A172 (cell line): ENCODE measurements at regions not wholly inside any gene's neighbourhood (a gene's known extent, or its start where the extent isn't known, plus 50 kb on each side); places are given as distances from the start of the nearest gene placed in this dataset.
A peak's percentile ranks its signal among the peaks of the same experiment; 100 is the strongest.

Source experiments
- DNase-seq: peaks from one replicate; pipeline ENCODE4 v3.0.0-alpha.2; 2015; ENCODE audit warnings: low spot score

- no peak for DNase-seq
Observed at GRCh38 chr3:6568999-6569493, 291.9 kb upstream of the GRM7 start.

- no peak for DNase-seq
Observed at GRCh38 chr3:6571448-6571847, 289.5 kb upstream of the GRM7 start.

GRCh38 chr3:6577584-6577983, 283.3 kb upstream of the GRM7 start:
- DNase-seq = no peak

- no peak for DNase-seq
Observed at GRCh38 chr3:6578526-6578925, 282.4 kb upstream of the GRM7 start.

GRCh38 chr3:6580808-6581207, 280.1 kb upstream of the GRM7 start:
- no peak for DNase-seq

GRCh38 chr3:6585360-6585759, 275.6 kb upstream of the GRM7 start:
- DNase-seq = no peak

GRCh38 chr3:6600237-6600636, 260.7 kb upstream of the GRM7 start:
- DNase-seq = no peak

GRCh38 chr3:6601374-6601773, 259.5 kb upstream of the GRM7 start:
- DNase-seq = no peak

- DNase-seq = no peak
Observed at GRCh38 chr3:6602329-6602728, 258.6 kb upstream of the GRM7 start.

GRCh38 chr3:6605227-6605626, 255.7 kb upstream of the GRM7 start:
- peak; percentile 8 for DNase-seq

- DNase-seq = no peak
Observed at GRCh38 chr3:6608843-6609242, 252.1 kb upstream of the GRM7 start.

- DNase-seq = no peak
Observed at GRCh38 chr3:6612034-6612616, 248.8 kb upstream of the GRM7 start.

GRCh38 chr3:6622260-6622659, 238.7 kb upstream of the GRM7 start:
- no peak for DNase-seq

- no peak for DNase-seq
Observed at GRCh38 chr3:6622712-6623111, 238.2 kb upstream of the GRM7 start.

GRCh38 chr3:6631376-6631775, 229.5 kb upstream of the GRM7 start:
- DNase-seq = no peak

GRCh38 chr3:6640907-6641306, 220.0 kb upstream of the GRM7 start:
- DNase-seq = no peak

GRCh38 chr3:6644070-6644929, 216.6 kb upstream of the GRM7 start:
- DNase-seq = no peak

- no peak for DNase-seq
Observed at GRCh38 chr3:6654670-6655069, 206.2 kb upstream of the GRM7 start.

- DNase-seq = no peak
Observed at GRCh38 chr3:6655275-6655674, 205.6 kb upstream of the GRM7 start.

- DNase-seq = no peak
Observed at GRCh38 chr3:6657591-6657990, 203.3 kb upstream of the GRM7 start.

GRCh38 chr3:6667354-6667753, 193.6 kb upstream of the GRM7 start:
- no peak for DNase-seq

GRCh38 chr3:6671363-6671762, 189.6 kb upstream of the GRM7 start:
- no peak for DNase-seq

- DNase-seq = no peak
Observed at GRCh38 chr3:6679510-6679909, 181.4 kb upstream of the GRM7 start.
